Suppressor macrophage (primary cell): ENCODE measurements at regions not wholly inside any gene's neighbourhood (a gene's known extent, or its start where the extent isn't known, plus 50 kb on each side); places are given as distances from the start of the nearest gene placed in this dataset.
A peak's percentile ranks its signal among the peaks of the same experiment; 100 is the strongest.

Source experiments
- DNase-seq, 4 experiments: peaks; one replicate each; pipeline ENCODE4 v3.0.0-alpha.2; 2020 to 2022

DNA sequence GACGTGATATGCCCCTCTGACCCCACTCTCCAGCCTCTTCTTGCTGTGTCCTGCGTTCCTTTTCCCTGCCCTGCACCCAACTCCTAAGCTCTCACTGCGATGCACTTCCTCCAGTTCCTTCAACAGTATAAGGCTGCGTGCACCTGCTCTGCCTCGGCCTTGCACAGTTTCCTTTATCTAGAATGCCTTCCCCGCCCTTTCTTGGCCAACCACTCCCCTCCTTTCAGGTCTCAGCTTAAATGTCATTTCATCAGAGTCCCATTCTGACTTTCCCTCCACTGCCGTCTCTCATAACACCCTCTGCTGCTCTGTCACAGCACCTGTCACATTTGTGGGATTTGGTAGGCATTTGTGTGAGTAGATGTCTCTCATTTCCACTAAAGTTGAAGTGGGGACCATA lies 58.4 kb upstream of the NEIL3 start:
- DNase-seq = peak in 1 of 4 experiments; percentile 12

DNA sequence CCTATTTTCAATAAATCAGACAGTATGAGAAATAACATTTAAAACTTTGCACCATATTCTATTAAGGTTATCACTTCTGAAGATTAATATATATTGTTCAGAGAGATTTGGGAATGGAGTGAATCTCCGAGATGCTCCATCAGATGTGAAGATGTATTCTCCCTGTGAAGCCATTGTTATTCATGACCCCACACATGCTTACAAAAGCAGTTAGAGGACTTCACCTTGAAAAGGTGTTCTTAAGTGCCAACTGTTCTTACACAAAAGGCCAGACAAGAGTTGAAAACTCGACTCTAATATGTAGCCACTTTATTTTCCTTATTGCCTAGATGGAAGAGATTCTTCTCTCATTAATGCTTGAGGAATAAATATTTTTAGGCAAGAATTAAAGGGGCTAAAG lies 54.3 kb upstream of the NEIL3 start:
- no peak for DNase-seq

DNA sequence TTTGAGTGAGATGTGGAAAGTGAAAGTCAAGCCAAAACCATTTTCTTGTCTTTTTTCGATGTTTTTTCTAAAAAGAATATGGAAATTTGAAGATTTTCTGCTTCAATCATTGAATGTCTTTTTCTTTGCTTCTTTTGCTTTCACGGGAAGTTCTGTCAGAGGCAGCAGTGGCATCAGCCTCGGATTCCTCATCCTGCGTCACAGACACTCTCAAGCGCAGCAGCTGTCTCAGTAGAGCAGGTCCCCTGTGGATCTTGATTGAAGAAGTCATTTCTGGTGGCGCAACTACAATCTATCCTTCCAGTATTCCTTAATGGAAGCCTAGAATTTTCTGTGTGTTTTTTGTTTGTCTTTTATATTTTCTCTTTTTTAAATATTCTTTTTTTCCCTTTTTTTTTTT lies 52.7 kb upstream of the NEIL3 start:
- no peak for DNase-seq

DNA sequence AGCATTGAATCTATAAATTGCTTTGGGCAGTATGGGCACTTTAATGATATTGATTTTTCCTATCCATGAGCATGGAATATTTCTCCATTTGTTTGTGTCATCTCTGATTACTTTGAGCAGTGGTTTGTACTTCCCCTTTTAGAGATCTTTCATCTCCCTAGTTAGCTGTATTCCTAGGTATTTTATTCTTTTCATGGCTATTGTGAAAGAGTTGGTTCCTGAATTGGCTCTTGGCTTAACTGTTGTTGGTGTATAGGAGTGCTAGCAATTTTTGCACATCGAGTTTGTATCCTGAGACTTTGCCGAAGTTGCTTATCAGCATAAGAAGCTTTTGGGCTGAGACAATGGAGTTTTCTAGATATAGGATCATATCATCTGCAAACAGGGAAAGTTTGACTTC lies 50.2 kb upstream of the NEIL3 start:
- peak in 3 of 4 experiments; percentile 3 to 52 (median 49) for DNase-seq
